Mucosa of stomach (tissue), 1 donor: ENCODE measurements at regions not wholly inside any gene's neighbourhood (a gene's known extent, or its start where the extent isn't known, plus 50 kb on each side); places are given as distances from the start of the nearest gene placed in this dataset.

Source experiments
- H3K27me3 ChIP-seq: one replicate; pipeline ENCODE4 v1.7.0; 2013; ENCODE audit warnings: mild to moderate bottlenecking, low read length; ENCODE audit not compliant: control insufficient read depth, insufficient read depth
- H3K36me3 ChIP-seq: one replicate; pipeline ENCODE4 v1.7.0; 2013; ENCODE audit warnings: low read length; ENCODE audit not compliant: control insufficient read depth, insufficient read depth
- H3K4me1 ChIP-seq: one replicate; pipeline ENCODE4 v1.7.0; 2013; ENCODE audit warnings: mild to moderate bottlenecking, low read length; ENCODE audit not compliant: control insufficient read depth, insufficient read depth
- H3K4me3 ChIP-seq: one replicate; pipeline ENCODE4 v1.7.0; 2013; ENCODE audit warnings: low read length
- H3K9ac ChIP-seq: one replicate; pipeline ENCODE4 v1.7.0; 2013; ENCODE audit warnings: mild to moderate bottlenecking, low read length, moderate library complexity
- H3K9me3 ChIP-seq: one replicate; pipeline ENCODE4 v1.7.0; 2013; ENCODE audit warnings: mild to moderate bottlenecking, low read length, moderate library complexity; ENCODE audit not compliant: control insufficient read depth
- donor health status: Pancreatic carcinoma.

GRCh38 chr16:86988920-86989696, 328.1 kb downstream of the C16orf95 start:
- Histone ChIP-seq H3K27me3 (no peaks in the 10 kb centered on the region), H3K4me3 (no peak overlapping the region), H3K36me3 (no peaks in the 10 kb centered on the region)

GRCh38 chr16:86990451-86990850, 326.7 kb downstream of the C16orf95 start:
- no peaks in the 10 kb centered on the region for H3K36me3 ChIP-seq
- no peak overlapping the region for H3K4me3 ChIP-seq
- no peaks in the 10 kb centered on the region for H3K9me3 ChIP-seq
- peaks cover 10% of the 10 kb centered on the region for H3K27me3 ChIP-seq
- no peaks in the 10 kb centered on the region for H3K4me1 ChIP-seq
- H3K9ac ChIP-seq = no peak overlapping the region

More at GRCh38 chr16:86988920-86989696, 328.1 kb downstream of the C16orf95 start:
- no peaks in the 10 kb centered on the region for H3K4me1 ChIP-seq
- H3K9ac ChIP-seq = no peak overlapping the region
- H3K9me3 ChIP-seq = no peaks in the 10 kb centered on the region

GRCh38 chr16:86991679-86992078, 325.5 kb downstream of the C16orf95 start:
- no peaks in the 10 kb centered on the region for H3K36me3 ChIP-seq
- H3K9ac ChIP-seq = no peak overlapping the region
- H3K9me3 ChIP-seq = no peaks in the 10 kb centered on the region
- H3K27me3 ChIP-seq = peaks cover 14% of the 10 kb centered on the region
- no peaks in the 10 kb centered on the region for H3K4me1 ChIP-seq
- H3K4me3 ChIP-seq = no peak overlapping the region

GRCh38 chr16:86992587-86992986, 324.6 kb downstream of the C16orf95 start:
- no peak overlapping the region for H3K4me3 ChIP-seq
- no peaks in the 10 kb centered on the region for H3K36me3 ChIP-seq
- no peaks in the 10 kb centered on the region for H3K4me1 ChIP-seq
- H3K27me3 ChIP-seq = peaks cover 14% of the 10 kb centered on the region
- no peaks in the 10 kb centered on the region for H3K9me3 ChIP-seq
- H3K9ac ChIP-seq = no peak overlapping the region

GRCh38 chr16:86993426-86994110, 323.6 kb downstream of the C16orf95 start:
- Histone ChIP-seq H3K27me3 (peaks cover 14% of the 10 kb centered on the region), H3K9ac (no peak overlapping the region), H3K4me3 (no peak overlapping the region), H3K36me3 (no peaks in the 10 kb centered on the region), H3K4me1 (no peaks in the 10 kb centered on the region), H3K9me3 (no peaks in the 10 kb centered on the region)

GRCh38 chr16:86994215-86994614, 323.0 kb downstream of the C16orf95 start:
- H3K9ac ChIP-seq = no peak overlapping the region
- no peaks in the 10 kb centered on the region for H3K9me3 ChIP-seq
- H3K4me3 ChIP-seq = no peak overlapping the region
- H3K27me3 ChIP-seq = peaks cover 14% of the 10 kb centered on the region
- H3K4me1 ChIP-seq = no peaks in the 10 kb centered on the region
- no peaks in the 10 kb centered on the region for H3K36me3 ChIP-seq

- Histone ChIP-seq H3K36me3 (no peaks in the 10 kb centered on the region), H3K4me1 (no peaks in the 10 kb centered on the region), H3K27me3 (peaks cover 14% of the 10 kb centered on the region), H3K9me3 (no peaks in the 10 kb centered on the region), H3K9ac (no peak overlapping the region), H3K4me3 (no peak overlapping the region)
These were observed 322.5 kb downstream of the C16orf95 start for GRCh38 chr16:86994651-86995171.

GRCh38 chr16:86995456-86995855, 321.7 kb downstream of the C16orf95 start:
- Histone ChIP-seq H3K4me3 (no peak overlapping the region), H3K4me1 (no peaks in the 10 kb centered on the region), H3K9ac (no peak overlapping the region), H3K9me3 (no peaks in the 10 kb centered on the region), H3K36me3 (no peaks in the 10 kb centered on the region), H3K27me3 (peaks cover 14% of the 10 kb centered on the region)

GRCh38 chr16:86996081-86996480, 321.1 kb downstream of the C16orf95 start:
- Histone ChIP-seq H3K4me1 (no peaks in the 10 kb centered on the region), H3K9ac (no peak overlapping the region), H3K36me3 (no peaks in the 10 kb centered on the region), H3K9me3 (no peaks in the 10 kb centered on the region), H3K27me3 (peaks cover 14% of the 10 kb centered on the region), H3K4me3 (no peak overlapping the region)

GRCh38 chr16:86997058-86997457, 320.1 kb downstream of the C16orf95 start:
- Histone ChIP-seq H3K9ac (no peak overlapping the region), H3K4me1 (no peaks in the 10 kb centered on the region), H3K9me3 (no peaks in the 10 kb centered on the region), H3K27me3 (peaks cover 14% of the 10 kb centered on the region), H3K4me3 (no peak overlapping the region), H3K36me3 (no peaks in the 10 kb centered on the region)

- Histone ChIP-seq H3K4me3 (no peak overlapping the region), H3K36me3 (no peaks in the 10 kb centered on the region), H3K9me3 (no peaks in the 10 kb centered on the region), H3K9ac (no peak overlapping the region), H3K4me1 (no peaks in the 10 kb centered on the region), H3K27me3 (peaks cover 14% of the 10 kb centered on the region)
These were observed 318.8 kb downstream of the C16orf95 start for GRCh38 chr16:86998196-86999001.

GRCh38 chr16:87000001-87000400, 317.2 kb downstream of the C16orf95 start:
- Histone ChIP-seq H3K9ac (no peak overlapping the region), H3K4me3 (no peak overlapping the region), H3K9me3 (no peaks in the 10 kb centered on the region), H3K36me3 (no peaks in the 10 kb centered on the region), H3K4me1 (no peaks in the 10 kb centered on the region), H3K27me3 (peaks cover 9% of the 10 kb centered on the region)
